Amygdala (tissue), 56 donors: ENCODE measurements at regions not wholly inside any gene's neighbourhood (a gene's known extent, or its start where the extent isn't known, plus 50 kb on each side); places are given as distances from the start of the nearest gene placed in this dataset.

Experiments
- DNase-seq, 56 donors: peaks; one replicate each; lab custom pipeline; 2025; lab: John Stamatoyannopoulos, UW

DNA sequence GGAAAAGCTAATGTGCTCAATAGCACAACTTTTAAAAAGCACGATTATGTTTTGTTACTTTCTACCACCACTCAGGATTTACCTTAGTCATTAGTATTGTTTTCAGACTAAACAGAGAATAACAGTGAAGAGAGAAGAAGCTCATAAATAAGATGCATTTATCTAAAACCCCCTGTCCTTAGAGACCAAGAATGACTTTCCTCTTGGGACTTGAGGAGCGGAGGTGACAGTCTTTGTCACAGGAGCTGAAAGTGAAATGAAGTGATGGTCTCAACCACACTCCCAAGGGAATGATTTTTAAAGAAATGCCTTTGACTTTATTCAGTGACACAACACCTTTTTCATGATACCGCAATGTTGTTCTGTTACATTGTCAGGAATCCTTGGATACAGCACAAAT is 190.6 kb upstream of the NBEA start:
- no peak for DNase-seq

DNA sequence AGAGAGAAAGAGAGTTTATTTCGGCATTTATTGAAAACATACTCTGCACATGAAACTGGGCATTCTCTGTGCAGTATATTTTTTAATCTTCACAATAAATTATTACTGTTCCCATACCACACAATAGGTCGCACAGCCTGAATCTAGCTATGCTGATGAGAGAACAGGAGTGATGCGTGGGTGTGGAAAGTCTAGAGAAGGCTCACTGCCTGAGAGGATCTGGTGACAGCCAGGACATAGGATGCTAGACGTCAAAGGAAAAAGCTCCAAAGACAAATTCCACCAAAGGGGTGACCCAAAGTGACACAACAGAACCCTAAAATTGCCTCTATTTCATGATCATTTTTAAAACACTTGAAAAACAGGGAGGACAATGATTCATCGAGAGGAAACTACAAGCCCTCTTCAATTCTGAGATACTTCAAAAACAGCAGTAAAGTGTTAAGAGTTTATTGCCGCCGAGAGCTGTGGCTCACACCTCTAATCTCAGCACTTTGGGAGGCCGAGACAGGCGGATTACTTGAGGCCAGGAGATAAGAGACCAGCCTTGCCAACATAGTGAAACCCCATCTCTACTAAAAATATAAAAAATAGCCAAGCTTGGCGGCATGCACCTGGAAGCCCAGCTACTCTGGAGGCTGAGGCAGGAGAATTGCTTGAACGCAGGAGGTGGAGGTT is 189.6 kb upstream of the NBEA start:
- DNase-seq: no peak

DNA sequence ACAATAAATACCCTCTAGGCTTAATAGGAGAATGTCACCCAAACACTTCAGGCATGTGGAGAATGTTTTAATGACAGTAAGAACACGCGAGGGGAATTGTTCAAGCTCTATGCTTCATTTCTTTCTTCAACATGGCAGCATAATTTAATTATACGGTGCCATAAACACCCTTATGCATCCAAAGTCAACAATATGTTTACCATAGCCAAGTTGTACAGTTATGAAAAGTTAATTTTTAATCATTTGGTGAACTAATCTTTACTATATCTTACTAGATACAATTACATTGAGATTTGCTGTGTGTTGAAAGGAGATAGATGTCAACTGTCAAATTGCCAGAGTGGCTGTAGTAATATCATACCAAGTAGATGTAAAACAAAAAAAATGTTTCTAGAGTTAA is 185.9 kb upstream of the NBEA start:
- no peak for DNase-seq

DNA sequence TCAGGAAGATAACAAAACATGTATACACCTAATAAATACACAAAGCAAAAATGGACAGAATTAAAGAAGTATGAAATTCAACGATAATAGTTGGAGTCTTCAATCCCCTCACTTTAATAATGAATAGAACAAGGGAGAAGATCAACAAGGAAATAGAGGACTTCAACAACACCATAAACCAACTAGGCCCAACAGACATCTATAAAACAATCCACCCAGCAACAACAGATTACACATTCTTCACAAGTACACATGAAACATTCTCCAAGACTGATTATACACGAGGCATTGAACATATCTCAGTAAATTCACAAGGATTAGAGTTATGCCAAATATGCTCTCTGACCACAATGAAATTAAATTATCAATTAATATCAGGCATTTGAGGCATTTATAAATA is 185.5 kb upstream of the NBEA start:
- DNase-seq: no peak

DNA sequence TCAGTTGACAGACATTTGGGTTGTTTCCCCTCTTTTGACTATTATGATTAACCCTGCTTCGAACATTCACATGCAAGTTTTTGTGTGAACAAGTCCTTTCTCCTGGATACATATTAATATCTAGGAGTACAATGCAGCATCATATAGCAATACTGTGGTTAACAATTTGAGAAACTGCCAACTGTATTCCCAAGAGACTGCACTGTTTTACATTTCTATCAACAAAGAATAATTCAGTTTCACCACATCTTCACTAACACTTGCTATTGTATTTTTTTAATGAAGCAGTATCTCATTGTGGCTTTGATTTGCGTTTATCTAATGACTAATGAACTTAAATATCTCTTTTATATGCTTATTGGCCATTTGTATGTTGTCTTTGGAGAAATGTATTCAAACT is 184.6 kb upstream of the NBEA start:
- DNase-seq: no peak

DNA sequence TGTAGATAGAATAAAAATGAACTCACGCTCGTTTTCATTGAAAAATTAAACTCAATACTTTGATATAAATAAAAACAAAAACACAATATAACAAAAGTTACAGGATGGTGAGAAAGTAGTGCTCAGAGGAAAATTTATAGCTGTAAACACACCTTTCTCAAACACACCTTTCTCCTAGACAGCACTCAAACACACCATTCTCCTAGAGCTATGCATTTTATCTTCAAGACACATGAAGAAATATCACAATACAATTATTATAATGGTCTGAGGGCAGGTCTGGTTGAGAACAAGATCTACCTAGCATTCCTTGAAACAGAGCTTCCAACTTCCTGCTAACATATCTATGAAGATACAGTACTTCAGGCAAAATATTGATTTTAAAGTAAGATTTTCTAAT is 183.4 kb upstream of the NBEA start:
- DNase-seq: no peak

DNA sequence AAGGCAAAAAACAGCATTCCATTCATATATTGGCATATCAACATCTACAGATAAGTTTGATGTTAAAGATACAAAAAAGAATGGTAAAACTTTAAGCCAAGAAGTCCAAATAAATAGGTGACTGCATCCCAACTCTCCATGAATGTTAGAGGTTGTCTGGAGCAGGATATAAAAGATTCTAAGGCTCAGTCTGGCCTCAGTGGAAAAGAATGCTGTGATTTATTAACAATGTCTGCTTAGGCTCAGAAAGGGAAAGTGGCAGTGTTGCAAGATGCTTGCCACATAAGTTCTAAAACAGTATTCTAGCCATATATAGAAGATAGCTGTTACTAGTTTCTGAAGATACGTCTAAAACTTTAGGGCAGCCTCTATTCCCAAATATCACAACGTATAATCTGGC is 179.8 kb upstream of the NBEA start:
- DNase-seq: no peak

DNA sequence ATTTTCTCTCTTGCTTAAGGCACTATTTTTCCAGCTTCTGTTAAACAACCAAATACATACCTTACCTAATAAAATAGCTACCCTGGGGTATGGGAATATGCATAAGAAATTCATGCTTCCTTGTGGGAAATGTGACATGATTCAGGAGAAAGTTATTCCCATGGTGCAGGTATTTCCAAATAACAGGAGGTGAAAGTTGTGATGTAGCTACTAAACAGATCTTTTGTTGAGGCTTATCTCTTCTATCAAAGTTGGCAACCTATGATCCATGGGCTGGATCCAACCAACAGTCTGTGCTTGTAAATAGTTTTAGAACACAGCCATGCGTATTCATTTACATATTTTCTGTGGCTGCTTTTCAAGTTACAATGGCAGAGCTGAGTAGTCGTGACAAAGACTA is 177.8 kb upstream of the NBEA start:
- DNase-seq: no peak

DNA sequence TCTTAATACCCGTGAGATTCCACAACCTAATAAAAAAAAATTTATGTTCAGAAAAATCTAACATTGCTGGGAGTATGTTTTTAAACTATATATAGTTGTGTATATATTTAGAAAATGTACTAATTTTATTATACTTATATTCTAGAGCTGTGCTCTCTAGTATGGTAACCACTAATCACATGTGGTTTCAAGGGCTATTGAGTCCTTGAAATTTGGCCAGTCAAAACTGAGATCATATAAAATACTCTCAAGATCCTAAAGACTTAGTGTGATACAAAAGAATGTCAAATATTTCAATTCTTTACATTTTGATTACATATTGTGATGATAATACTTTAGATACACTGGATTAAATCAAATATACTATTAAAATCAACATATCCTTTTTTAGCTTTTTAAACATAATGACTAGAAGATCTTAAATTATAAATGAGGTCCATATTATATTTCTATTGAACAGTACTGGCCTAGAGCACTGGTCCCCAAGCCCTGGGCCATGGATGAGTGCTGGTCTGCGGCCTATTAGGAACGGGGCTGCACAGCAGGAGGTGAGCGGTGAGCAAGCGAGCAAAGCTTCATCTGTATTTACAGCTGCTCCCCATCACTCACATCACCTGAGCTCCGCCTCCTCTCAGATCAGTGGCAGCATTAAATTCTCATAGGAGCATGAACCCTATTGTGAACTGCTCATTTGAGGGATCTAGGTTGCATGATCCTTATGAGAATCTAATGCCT is 176.5 kb upstream of the NBEA start:
- no peak for DNase-seq

DNA sequence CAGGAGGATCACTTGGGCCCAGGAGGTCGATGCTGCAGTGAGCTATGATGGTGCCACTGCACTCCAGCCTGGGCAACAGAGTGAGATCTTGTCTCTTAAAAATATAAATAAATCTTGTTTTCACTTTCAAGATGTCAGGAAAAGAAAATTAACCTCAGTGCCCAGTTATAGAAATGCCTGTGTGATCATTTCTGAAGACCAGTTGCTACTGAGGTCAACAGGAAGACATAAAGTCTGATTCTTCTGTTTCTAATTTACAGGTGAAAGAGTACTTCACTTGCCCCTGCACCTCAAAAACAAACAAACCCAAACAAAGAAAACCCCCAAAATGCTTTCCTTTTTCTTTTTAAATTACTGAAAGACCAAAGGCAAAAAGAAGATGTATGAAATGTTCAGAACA is 174.3 kb upstream of the NBEA start:
- no peak for DNase-seq

DNA sequence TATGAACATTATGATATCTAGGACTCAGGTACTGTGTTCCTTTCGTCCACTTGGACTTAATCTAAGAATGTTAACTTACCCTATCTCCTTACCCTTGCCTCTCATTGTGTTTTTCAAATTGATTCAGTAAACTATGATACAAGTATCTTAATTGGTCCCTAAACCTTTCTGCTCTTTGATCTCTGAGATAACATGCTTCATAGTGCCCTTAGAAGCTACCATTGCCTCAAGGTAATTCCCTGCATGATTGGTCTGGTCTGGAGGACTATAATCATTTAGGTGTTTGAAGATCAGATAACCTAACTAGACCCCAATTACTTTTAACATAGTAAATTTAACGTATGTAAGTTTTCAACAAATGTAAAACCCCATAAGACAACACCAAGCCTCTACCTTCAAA is 169.9 kb upstream of the NBEA start:
- no peak for DNase-seq

DNA sequence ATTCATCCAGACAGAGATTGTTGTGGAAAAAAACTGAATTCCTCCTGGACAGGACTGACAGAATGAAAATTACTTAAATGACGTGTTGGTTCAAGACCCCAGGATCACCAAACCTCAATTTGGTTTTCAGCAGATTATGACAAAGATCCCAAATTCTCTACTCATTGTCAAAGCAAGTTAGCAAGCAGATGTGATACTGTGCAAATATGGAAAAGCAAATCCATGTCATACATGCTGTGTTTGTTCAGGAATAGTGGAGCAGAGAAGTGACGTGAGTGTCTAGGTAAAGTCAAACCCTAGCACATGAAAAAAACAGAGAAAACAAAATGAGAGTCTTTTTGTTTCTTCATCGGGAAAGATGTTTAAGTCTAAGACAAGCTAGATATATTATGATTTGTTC is 169.2 kb upstream of the NBEA start:
- no peak for DNase-seq

DNA sequence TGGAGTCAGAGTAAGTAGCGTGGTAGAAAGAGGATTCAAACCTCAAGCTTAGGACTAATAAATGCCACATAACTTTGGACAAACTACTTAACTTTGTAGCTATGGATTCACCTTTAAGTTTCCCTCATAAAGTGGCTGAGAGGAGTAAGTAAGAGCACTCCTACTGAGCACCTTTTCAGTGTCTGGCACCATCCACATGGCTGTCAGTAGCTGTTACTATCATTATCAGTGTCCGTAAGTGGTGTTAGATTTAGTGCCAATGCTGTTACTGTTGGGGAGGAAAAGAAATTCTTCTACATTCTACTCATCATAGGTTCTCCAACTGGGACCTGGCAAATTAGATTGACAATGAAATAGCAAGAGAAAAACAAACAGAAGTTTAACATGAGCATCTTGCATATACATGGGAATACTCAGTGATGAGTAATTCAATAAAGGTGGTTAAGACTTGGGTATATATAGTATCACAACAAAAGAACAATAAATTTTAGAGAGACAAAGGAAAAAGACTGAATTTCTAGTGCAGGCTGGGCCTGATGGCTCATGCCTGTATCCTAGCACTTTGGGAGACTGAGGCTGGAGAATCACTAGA is 165.6 kb upstream of the NBEA start:
- DNase-seq: no peak

DNA sequence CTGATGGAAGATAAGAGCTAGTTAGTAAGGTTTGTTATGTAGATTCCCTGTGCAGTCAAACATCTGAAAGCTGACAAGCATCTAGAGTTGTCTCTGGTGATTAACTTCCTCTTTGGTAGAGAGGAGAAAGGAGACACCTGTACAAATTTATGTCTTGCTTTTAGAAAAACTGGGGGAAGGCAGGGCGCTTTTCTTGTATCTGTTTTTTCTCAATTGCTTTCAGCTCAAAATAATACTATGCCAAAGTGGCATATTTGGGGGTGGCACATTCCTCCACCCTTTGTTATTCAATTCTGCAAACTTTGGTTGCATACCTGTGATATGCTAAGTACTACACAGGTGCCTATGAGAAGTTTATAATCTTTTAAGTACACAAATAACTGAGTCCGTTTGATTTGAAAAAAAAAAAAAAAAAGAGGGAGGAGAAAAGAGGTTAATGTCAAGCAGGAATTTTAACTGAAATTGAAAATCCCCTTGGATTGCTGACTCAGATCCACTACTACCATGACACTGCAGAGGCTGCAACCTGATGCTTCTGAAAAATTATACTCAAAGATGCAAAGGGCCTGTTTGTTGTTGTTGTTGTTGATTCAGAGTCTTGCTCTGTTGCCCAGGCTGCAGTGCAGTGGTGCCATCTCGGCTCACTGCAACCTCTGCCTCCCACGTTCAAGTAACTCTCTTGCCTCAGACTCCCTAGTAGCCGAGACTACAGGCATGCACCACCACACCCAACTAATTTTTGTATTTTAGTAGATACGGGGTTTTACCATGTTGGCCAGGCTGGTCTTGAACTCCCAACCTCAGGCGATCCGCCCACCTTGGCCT is 164.8 kb upstream of the NBEA start:
- no peak for DNase-seq

DNA sequence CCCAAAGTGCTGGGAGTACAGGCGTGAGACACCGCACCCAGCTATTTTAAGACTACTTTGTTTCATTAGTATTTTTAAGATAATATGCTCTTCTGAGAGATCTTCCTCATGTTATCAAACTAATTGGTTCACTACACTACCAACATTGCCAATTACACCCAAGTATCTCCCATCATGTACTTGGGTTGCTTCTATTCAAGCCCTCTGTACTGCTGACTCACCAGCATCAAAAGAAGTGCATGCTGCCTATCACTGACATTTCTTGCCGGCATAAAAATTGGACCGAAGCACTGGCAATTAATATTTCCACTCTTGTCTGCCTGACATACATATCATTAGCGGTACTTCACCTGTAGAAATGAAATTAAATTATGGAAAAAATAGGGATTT is 164.2 kb upstream of the NBEA start:
- DNase-seq: no peak

DNA sequence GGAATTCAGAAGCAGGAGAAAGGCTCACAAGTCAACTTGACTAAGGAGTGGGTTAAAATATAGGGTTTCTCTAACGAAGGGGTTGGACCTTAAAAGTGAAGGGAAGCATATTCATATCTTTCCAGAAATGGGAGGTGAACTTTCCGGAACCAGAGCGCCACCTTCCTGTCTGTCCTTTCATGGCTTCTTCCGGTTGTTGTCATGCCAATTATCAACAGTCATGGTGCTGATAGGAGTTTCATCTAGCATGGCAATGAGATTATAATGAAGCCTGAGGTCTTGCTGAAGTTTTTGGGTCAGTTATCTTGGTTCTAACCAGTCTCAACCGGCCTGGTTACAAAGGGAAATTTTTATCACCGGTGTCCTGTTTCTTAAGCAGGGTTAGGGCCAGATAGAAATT is 162.9 kb upstream of the NBEA start:
- DNase-seq: no peak

DNA sequence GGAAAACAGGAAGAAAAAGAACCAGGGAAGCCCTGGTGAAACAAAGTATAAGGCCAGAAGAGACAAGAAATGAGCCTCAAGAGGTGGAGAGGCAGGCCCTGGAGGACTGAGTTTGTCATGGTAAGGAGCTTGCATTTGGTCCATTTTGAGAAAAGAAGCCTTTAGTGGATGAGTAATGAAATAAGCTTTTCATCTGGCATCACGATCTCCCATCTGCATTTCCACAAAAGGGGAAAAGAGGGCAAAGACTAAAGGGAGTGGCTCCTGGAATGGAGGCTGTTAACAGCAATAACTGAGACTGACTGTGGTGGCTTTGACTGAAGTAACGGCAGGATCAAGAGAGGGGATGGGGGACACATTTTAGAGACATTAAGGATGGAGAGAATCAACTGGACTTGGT is 148.8 kb upstream of the NBEA start:
- DNase-seq: no peak

DNA sequence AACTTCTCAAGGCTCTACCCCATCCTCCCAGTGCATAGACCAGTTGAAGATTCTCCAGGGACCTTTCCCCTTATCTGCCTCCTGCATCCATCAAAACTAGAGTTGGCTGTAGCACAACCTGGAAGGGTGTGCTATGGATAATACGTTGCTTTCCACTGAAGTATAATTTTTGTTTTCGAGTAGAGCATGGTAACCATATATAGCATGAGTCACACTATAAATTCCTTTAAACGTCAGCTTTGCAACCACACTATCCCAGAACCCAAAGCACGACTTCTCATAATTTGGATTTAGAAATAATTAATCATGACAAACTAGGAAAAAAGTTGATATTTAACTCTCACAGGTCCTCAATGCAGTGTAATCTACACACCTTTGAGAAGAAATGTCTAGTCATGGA is 138.3 kb upstream of the NBEA start:
- no peak for DNase-seq

DNA sequence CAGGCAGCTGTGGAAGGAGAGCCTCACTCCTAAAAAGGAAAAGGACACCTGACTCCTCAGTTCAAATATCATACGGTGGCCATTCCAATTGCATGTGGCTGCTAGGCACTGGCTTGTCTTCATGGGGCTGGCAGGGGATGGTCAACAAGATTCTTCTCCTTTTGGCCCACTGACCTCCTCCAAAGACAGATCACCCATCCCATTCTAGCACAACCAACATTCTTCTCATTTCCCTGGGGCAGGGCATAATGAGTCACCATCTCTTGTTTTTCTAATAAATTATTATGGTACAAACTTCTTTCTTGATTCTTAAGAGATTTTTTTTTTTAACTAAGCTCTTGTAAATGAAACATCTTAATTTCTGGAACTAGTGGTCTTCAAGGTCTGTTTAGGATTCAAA is 136.7 kb upstream of the NBEA start:
- no peak for DNase-seq

DNA sequence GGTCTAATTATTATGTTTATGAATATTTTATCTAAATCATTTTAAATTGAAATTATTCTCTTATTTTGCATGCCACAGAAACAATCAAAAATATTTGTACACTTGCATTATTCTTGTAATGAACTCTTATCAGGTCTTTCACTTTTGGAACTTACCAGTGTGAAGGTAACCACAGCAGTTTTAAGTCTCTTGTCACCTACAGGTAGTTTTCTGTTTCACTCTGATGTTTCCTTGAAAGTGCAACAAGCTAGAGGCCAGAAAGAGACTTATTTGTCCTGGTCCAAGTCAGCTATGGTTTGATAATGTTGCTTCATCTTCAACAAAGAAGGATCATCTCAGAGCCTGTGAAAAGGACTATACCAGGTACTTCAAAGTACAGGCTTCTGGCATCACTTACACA is 133.4 kb upstream of the NBEA start:
- DNase-seq: no peak

DNA sequence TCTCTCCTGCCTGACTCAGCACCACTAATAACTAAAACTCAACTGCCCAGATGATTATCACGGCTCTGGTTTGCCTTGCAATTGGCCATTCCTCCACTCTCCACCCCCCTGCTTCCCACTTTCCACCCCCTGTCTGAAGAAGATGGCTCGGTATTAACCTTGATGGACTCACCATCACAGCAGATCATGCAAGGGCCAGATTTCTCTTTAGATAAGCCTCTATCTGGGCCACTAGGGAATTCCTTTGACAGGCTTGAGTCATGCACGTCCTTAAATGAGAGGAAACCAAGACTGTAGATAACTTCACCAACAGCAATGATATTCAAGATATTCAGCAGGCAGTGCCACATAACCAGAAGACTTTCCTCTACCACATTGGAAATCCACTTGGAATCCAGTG is 131.1 kb upstream of the NBEA start:
- no peak for DNase-seq
